IPS-18c (cell line): ENCODE measurements at regions not wholly inside any gene's neighbourhood (a gene's known extent, or its start where the extent isn't known, plus 50 kb on each side); places are given as distances from the start of the nearest gene placed in this dataset.

Source experiments
- H3K4me3 ChIP-seq: 2 replicates; pipeline ENCODE4 v1.7.0; 2013; ENCODE audit warnings: low read depth, mild to moderate bottlenecking, low read length, moderate library complexity; ENCODE audit not compliant: insufficient read depth
- H3K9me3 ChIP-seq: one replicate; pipeline ENCODE4 v1.6.1; 2013; ENCODE audit warnings: mild to moderate bottlenecking, low read length, moderate library complexity; ENCODE audit not compliant: control insufficient read depth, insufficient read depth

DNA sequence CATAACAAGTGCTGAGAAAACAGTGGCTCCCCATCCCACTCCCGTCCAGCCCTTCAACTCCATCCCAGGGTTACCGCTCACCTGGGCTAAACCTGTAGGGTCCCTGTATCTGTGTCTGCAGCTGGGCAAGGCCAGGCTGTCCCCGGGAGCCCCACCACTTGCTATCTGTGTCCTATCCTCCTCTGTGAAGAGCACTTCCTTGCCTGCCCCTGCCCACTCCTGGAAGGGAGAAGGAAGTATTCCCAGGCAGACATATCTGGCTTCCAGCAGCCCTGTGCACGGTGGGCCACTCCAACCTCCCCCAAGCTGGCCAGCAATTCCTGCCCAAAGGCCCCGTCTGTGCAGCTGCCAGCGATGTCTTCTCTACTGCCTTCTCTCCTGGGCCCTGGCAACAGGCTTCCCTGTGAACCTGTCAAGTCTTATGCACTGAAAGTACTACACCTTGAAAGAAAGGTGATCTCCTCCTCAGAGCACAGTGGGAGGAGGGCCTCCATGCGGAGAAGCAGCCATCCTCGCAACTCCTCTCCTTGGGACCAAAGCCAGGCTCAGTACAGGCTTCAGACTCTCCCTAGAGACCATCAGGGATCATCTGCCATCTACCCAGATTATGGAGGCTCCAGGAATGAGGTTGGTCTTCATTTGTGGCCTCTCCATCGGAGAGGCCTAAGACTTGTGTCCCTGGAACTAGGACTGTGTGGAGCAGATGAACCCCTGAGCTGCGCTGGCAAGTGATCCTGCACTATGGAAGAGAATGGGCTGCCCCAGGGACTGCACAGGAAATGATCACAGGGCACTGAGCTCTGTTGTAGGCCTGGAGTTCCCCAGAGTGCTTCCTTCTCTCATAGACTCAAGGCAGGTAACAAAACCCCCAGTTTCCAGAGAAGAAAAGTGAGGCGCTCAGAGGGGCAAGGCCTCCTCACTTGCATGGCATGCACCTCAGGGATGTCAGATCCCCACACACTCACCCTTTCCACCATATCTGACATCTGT is 663.6 kb downstream of the BCL11B start:
- H3K9me3 ChIP-seq, result no peaks in the 10 kb centered on the region
- no peak overlapping the region for H3K4me3 ChIP-seq

DNA sequence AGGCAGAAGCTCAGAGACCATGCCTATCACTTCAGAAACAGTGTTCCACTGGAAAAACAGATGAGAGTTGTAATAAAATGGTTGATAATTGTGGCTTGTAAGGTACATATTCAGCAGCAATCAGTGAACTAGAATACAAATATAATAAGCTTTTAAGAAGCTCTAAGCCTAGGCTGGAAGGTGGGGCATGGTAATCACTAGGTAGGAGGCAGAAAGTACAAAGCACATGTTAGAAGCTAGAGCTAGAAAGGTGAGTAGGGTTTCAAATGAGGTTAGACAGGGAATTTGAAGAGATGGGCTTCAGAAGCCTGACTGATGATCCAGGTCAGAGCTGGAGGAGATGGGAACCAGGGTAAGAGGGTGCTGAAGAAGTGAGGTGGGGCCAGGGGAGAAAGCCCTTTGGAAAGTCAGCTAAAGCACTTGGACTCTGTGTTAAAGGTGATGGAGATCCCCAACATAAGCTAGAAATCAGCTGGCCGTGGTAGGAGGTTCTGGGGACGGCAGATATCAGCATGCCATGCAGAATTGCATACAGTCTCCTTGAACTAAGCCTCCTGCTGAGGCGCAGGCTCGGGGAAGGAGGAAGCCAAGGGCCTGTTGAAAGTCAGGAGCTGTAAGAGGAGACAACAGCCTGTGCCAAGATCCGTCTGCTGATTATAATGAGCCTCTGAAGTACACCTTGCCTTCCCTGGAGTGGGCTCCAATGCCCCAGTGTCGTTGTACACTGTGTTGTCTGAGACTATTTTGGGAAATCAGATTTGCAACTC is 659.4 kb downstream of the BCL11B start:
- Histone ChIP-seq H3K4me3 (no peak overlapping the region), H3K9me3 (no peaks in the 10 kb centered on the region)

DNA sequence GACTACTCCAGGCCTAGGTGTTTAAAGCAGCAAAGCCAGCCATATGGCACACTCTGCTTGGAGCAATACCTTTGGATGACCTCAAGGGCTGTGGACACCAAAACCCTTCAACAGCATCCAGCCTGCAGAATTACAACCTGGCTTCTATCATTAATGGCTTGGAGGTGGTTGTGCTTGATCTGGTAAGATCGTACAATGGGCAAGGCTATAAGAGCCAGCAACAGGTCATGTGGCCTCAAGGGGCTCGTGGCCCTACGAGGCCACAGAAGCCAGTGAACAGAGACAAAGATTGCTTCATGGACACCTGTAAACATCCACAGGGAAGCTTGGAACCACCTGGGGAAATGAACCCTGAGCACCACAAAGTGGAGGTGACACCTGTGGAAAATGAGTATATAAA is 657.3 kb downstream of the BCL11B start:
- Histone ChIP-seq H3K4me3 (no peak overlapping the region), H3K9me3 (no peaks in the 10 kb centered on the region)

GRCh38 chr14:98622208-98623051 is 649.6 kb downstream of the BCL11B start:
- H3K9me3 ChIP-seq, result no peaks in the 10 kb centered on the region
- H3K4me3 ChIP-seq, result no peak overlapping the region

DNA sequence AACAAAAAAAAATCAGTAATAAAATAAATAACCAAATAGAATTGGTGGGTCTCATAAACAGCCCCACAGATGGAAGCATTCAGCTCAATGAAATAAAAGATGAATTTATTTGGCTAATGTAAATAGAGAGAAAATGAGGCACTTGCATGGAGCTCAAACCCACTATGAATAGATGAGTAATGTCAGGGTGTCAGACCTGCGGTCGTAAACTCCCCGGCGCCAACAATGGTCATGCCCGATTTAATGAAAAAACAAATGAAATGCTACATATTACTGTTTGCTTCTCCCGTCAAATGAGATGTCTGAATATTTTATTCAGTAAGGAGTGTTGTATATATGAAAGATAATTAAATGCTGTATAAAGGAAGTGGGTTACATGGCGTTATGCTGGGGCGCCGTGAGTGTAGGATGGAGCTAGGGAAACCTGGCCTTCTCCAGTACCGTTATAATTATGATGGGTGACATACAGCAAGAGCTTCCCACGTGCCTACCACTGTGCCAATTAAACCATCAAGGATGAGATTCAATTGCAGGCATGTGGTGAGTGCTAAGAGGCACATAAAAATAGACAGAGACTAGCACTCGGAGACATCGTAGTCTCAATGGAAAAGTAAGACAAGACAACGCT is 648.1 kb downstream of the BCL11B start:
- Histone ChIP-seq H3K4me3 (no peak overlapping the region), H3K9me3 (no peaks in the 10 kb centered on the region)

DNA sequence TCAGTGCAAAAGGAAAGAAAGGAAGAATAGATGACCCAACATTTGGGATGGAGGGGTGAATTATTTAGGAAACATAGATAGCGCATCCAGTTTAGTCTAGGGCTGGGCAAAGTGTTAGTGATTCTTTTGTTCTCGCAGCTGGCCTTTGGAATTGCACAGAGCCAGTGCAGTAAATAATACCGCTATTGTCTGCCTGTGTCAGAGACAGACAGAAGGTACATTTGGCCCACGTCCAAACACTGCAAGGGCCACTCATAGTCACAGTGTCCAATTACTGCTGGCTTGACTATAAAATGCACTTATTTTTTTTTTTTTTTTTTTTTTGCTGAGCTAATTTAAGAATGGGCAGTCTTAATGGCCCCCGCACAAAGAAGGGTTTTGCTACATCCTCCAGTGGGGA is 638.6 kb downstream of the BCL11B start:
- Histone ChIP-seq H3K4me3 (no peak overlapping the region), H3K9me3 (peaks cover 3% of the 10 kb centered on the region)

DNA sequence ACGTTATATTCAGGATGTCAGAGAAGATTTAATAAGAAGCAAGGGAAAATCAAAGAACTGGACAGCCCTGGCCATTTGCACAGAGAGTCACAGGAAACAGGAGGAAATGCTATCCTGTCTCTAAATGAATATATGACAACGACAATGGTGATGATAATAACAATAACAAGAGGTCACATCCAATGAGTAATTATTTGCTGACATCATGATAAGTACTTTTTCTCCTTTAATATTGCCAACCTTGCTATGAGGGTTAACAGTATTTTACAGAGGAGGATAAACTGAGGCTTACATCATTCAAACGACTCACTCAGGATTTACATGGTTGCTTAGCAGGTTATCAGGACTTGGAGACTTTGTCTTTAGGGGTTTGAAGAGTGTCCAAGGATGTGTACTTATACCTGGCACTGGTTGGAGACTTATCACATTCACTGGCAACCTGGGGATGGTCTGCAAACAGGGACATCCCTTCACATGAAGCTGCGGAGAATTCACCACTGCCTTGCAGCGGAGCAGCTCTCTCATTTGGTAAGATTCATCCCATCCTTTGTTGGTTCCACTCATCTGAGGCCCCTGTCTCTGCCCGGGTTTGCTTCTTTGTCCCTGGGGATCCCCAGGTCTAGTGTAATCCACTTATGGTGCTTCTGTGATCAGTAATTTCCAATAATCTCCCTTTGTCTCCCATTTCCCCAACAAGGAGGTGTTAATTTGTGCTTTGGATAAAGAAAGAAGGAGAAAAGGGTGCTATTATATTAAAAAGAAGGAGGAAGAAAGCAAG is 637.8 kb downstream of the BCL11B start:
- Histone ChIP-seq H3K4me3 (no peak overlapping the region), H3K9me3 (peaks cover 3% of the 10 kb centered on the region)

GRCh38 chr14:98638366-98638765 is 633.6 kb downstream of the BCL11B start:
- no peak overlapping the region for H3K4me3 ChIP-seq
- H3K9me3 ChIP-seq, result no peaks in the 10 kb centered on the region

- Histone ChIP-seq H3K4me3 (no peak overlapping the region), H3K9me3 (no peaks in the 10 kb centered on the region)
These were observed 624.2 kb downstream of the BCL11B start for GRCh38 chr14:98647754-98648153.

GRCh38 chr14:98651037-98651436 is 621.0 kb downstream of the BCL11B start:
- no peak overlapping the region for H3K4me3 ChIP-seq
- peaks cover 2% of the 10 kb centered on the region for H3K9me3 ChIP-seq

DNA sequence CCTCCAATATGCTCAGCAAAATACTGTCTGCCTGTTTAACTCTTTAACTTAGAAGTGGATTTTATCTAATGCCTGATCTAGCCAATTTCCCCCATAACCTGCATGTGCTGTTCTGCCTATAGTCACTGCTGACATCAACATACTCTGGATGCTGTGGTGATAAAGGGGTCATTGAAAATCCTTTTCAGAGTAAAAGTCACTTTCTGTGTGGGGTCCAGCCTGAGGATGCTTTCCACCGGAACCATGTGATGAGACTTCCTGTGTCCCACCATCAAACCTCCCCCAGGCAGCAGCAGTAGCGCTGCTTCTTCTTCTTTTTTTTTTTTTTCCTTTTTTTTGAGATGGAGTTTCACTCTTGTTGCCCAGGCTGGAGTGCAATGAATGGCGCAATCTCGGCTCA is 607.0 kb downstream of the BCL11B start:
- no peak overlapping the region for H3K4me3 ChIP-seq
- no peaks in the 10 kb centered on the region for H3K9me3 ChIP-seq

GRCh38 chr14:98666545-98666944 is 605.5 kb downstream of the BCL11B start:
- Histone ChIP-seq H3K4me3 (no peak overlapping the region), H3K9me3 (no peaks in the 10 kb centered on the region)

DNA sequence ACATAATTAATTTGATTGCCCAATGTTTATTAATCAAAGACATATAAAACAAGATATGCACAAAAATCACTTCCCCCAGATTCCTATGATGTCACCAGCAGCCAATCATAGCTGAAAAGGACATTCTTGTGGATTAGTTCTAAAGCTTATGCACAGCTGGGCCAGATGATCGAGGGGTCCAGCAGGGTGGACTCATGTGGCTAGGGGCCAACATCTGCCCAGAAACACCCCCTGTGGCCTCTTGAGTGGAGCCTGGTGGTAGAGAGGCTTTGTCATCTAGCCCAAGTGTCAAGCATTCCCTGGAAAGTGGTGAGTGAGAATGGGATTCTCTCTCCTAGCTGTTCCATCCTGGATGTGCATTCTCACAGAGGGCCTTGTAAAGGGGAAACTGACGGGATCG is 590.0 kb downstream of the BCL11B start:
- Histone ChIP-seq H3K9me3 (no peaks in the 10 kb centered on the region), H3K4me3 (no peak overlapping the region)

- H3K4me3 ChIP-seq, result no peak overlapping the region
These were observed 589.3 kb downstream of the BCL11B start for GRCh38 chr14:98682726-98683125.

GRCh38 chr14:98684468-98684867 is 587.5 kb downstream of the BCL11B start:
- Histone ChIP-seq H3K4me3 (no peak overlapping the region), H3K9me3 (no peaks in the 10 kb centered on the region)

More at GRCh38 chr14:98682726-98683125, 589.3 kb downstream of the BCL11B start:
- no peaks in the 10 kb centered on the region for H3K9me3 ChIP-seq

DNA sequence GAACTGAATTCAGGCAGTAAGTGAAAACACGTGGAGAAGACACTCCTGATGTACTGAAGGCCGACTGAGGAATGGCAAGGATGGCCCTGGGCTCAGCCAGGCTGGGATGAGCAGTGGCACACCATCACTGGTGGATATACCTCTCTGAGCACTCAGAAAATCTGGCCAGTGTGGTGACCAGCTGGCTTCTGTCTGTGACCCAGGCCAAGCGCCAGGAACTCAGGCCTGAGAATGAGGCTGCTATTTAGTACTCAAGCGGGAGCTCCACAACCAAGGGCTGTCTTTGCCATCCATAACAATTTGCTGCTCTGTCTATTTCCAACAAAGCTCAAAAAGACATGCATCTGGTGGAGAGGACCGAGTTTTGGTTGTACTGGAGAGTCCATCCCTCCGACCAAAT is 586.3 kb downstream of the BCL11B start:
- no peaks in the 10 kb centered on the region for H3K9me3 ChIP-seq

More for the DNA sequence above, 586.3 kb downstream of the BCL11B start:
- no peak overlapping the region for H3K4me3 ChIP-seq
